Progenitor cell of endocrine pancreas (in vitro differentiated cells): ENCODE measurements at regions not wholly inside any gene's neighbourhood (a gene's known extent, or its start where the extent isn't known, plus 50 kb on each side); places are given as distances from the start of the nearest gene placed in this dataset.
"Not testable (repeated sequence)": the region's sequence is repeated elsewhere in the genome, so short reads cannot be mapped to it uniquely, and the experiment has no call there.

Experiments used
- DNase-seq: peaks from one replicate; pipeline ENCODE4 v3.0.0; 2021; ENCODE audit warnings: low spot score; ENCODE audit not compliant: unreplicated experiment
- H3K27ac Mint-ChIP-seq: 2 replicates; pipeline ENCODE4 v1.8.0; 2021; ENCODE audit warnings: mild to moderate bottlenecking, moderate library complexity, mixed read lengths
- H3K27me3 Mint-ChIP-seq: 2 replicates; pipeline ENCODE4 v1.8.0; 2021; ENCODE audit warnings: mixed read lengths
- H3K36me3 Mint-ChIP-seq: 2 replicates; pipeline ENCODE4 v1.8.0; 2022; ENCODE audit warnings: mixed read lengths; ENCODE audit not compliant: insufficient read depth
- H3K4me1 Mint-ChIP-seq: 2 replicates; pipeline ENCODE4 v1.8.0; 2021; ENCODE audit warnings: low read depth, mixed read lengths
- H3K4me3 Mint-ChIP-seq: 2 replicates; pipeline ENCODE4 v1.8.0; 2021; ENCODE audit warnings: low read depth, mild to moderate bottlenecking, moderate library complexity, mixed read lengths
- H3K9me3 Mint-ChIP-seq: 2 replicates; pipeline ENCODE4 v1.8.0; 2021; ENCODE audit warnings: low read depth, mixed read lengths
- TF ChIP-seq, protein P1 (sequence below): fragments of 200-600 bp; sonication (generic); IDR thresholded peaks from one replicate; pipeline ENCODE4 v1.5.0; 2021; ENCODE audit warnings: antibody characterized with exemption, mild to moderate bottlenecking; ENCODE audit not compliant: unreplicated experiment

DNA sequence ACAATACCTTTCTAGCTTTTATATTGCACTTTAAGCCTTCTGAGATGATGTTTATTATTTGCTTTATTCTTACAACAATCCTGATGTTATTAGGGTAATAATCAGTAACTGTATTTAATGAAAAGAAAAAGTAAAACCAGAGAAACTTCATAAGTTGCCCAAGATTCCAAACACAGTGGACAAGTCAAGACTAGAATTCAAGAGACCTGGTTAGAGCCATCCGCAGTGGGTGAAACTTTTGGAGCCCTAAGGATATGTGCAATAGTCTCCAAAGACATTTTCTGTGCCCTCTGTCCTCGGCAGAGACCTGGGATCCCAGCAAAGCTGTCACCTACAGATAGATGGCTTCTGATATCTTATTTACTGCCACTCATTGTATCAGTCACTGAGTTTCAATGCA, 106.8 kb upstream of the DPT start:
- H3K4me1 Mint-ChIP-seq = peaks cover 18% of the 10 kb centered on the region
- H3K9me3 Mint-ChIP-seq = no peaks in the 10 kb centered on the region
- H3K4me3 Mint-ChIP-seq = no peak overlapping the region
- TF ChIP-seq, protein P1, sequence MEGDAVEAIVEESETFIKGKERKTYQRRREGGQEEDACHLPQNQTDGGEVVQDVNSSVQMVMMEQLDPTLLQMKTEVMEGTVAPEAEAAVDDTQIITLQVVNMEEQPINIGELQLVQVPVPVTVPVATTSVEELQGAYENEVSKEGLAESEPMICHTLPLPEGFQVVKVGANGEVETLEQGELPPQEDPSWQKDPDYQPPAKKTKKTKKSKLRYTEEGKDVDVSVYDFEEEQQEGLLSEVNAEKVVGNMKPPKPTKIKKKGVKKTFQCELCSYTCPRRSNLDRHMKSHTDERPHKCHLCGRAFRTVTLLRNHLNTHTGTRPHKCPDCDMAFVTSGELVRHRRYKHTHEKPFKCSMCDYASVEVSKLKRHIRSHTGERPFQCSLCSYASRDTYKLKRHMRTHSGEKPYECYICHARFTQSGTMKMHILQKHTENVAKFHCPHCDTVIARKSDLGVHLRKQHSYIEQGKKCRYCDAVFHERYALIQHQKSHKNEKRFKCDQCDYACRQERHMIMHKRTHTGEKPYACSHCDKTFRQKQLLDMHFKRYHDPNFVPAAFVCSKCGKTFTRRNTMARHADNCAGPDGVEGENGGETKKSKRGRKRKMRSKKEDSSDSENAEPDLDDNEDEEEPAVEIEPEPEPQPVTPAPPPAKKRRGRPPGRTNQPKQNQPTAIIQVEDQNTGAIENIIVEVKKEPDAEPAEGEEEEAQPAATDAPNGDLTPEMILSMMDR = no peak
- no peaks in the 10 kb centered on the region for H3K36me3 Mint-ChIP-seq
- peaks cover 18% of the 10 kb centered on the region for H3K27me3 Mint-ChIP-seq
- DNase-seq = no peak
- H3K27ac Mint-ChIP-seq = no peak overlapping the region

DNA sequence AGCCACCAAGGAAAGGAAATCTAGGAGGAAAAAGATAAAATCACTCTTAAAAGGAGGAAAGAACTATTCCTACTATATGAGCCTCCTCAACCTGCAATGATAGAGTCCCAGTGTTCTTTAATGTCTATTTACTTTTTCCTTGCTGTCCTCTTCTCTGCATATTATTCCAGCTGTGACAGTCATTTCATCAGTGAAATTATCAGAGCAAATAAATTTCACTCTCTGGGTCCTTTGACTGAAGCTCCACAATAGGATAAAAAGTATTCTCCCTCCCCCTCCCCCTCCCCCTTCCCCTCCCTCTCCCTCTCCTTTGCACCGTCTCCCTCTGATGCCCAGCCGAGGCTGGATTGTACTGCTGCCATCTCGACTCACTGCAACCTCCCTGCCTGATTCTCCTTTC, 107.5 kb upstream of the DPT start:
- Mint-ChIP-seq H3K4me3 (no peak overlapping the region), H3K4me1 (peaks cover 13% of the 10 kb centered on the region), H3K27ac (peak overlapping the region; percentile 24), H3K36me3 (no peaks in the 10 kb centered on the region), H3K9me3 (no peaks in the 10 kb centered on the region), H3K27me3 (peaks cover 18% of the 10 kb centered on the region)
- DNase-seq = no peak
- TF ChIP-seq, protein P1 = no peak

DNA sequence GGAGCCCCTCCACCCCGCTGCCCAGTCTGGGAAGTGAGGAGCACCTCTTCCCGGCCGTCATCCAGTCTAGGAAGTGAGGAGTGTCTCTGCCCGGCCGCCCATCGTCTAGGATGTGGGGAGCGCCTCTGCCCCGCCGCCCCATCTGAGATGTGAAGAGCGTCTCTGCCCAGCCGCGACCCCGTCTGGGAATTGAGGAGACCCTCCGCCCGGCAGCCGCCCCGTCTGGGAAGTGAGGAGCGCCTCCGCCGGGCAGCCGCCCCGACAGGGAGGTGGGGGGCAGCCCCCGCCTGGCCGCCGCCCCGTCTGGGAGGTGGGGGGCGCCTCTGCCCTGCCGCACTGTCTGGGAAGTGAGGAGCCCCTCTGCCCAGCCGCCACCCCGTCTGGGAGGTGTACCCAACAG, 108.2 kb upstream of the DPT start:
- not testable (repeated sequence) for DNase-seq, H3K27ac Mint-ChIP-seq, H3K36me3 Mint-ChIP-seq, H3K4me3 Mint-ChIP-seq, H3K9me3 Mint-ChIP-seq
- Mint-ChIP-seq H3K27me3 (peaks cover 14% of the 10 kb centered on the region), H3K4me1 (peaks cover 12% of the 10 kb centered on the region)

DNA sequence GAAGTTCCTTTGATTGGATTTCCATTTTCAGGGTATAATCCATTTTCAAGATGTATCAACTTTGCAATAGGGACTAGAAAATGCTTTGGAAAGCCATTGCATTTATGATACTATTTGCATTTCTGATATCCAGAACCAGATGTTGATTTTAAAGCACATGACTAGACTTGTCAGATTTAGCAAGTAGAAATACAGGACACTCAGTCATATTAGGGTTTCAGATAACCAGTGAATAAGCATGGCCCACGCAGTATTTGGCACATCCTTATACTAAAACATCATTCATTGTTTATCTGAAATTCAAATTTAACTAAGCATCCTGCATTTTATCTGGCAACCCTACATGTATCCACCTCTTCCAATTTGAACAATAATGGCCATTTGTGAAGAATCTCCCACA, 113.3 kb upstream of the DPT start:
- Mint-ChIP-seq H3K4me1 (no peaks in the 10 kb centered on the region), H3K4me3 (no peak overlapping the region), H3K9me3 (no peaks in the 10 kb centered on the region), H3K27me3 (no peaks in the 10 kb centered on the region), H3K36me3 (no peaks in the 10 kb centered on the region), H3K27ac (no peak overlapping the region)
- no peak for DNase-seq
- TF ChIP-seq, protein P1 = no peak

DNA sequence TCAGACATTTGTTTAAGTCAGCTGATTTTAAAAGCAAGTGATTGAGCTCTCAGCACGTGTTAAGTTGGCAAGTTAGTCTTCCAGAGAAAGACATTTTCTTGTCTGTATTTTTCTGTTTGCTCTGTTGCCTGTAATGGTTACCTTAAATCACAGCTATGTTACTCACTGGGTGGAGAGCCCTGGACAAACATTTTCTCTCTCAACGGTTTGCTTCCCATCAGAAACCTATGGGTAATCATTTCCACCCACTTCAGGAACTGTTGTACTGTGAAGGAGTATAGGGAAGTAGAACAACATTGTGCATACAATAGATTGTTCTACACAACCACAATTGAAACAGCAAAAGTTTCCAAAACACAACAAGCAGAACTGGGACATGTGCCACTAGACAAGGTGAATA, 113.9 kb upstream of the DPT start:
- Mint-ChIP-seq H3K27ac (no peak overlapping the region), H3K9me3 (no peaks in the 10 kb centered on the region), H3K4me3 (no peak overlapping the region), H3K27me3 (no peaks in the 10 kb centered on the region), H3K36me3 (no peaks in the 10 kb centered on the region), H3K4me1 (no peaks in the 10 kb centered on the region)
- no peak for DNase-seq
- TF ChIP-seq, protein P1 = no peak

DNA sequence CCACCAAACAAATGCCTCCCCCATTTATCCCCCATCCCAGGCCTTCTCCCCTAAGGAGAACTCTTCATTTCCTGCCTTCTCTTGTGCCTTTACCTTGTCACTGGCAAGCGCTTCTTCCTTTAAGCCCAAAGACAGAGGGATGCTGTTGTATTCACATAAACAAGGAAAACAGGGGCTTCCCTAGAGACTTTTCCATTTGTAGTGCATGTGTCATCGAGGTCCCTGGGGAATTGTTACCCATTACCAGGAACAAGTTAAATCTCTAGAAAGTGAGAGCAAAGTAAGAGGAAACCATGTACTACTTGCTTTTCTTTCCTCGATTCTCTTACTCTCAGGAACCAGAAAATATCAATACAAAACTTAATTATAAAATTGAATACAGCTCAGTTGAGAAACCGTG, 114.4 kb upstream of the DPT start:
- no peaks in the 10 kb centered on the region for H3K4me1 Mint-ChIP-seq
- TF ChIP-seq, protein P1 = no peak
- H3K4me3 Mint-ChIP-seq = no peak overlapping the region
- H3K27me3 Mint-ChIP-seq = peaks cover 2% of the 10 kb centered on the region
- no peaks in the 10 kb centered on the region for H3K36me3 Mint-ChIP-seq
- no peak for DNase-seq
- H3K9me3 Mint-ChIP-seq = no peaks in the 10 kb centered on the region
- no peak overlapping the region for H3K27ac Mint-ChIP-seq
